ENCODE measurements at regions not wholly inside any gene's neighbourhood (a gene's known extent, or its start where the extent isn't known, plus 50 kb on each side); places are given as distances from the start of the nearest gene placed in this dataset.

DNA sequence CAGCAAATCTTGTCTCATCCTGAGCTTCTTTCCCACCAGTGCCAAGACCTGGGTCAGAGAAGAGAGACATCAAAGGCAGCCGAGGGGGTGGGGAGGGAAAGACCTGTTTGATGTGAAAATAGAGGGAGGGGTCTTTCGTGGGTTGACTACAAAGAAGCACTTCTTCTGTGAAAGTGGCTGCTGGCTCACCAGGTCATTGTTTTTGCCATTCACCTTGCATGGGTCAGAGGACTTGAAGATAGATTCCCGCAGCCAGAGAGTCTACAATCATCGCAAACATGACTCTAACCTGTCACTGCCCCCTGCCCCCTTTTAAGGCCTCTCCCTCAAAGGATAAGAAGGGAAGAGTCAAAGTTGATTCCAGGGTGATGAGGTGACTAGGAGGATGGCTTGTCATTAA, 166.1 kb upstream of the BMPER start:
- intact Hi-C loops (cut with micrococcal nuclease) = no loop called here
- DNase-seq (no peak), ATAC-seq (ENCODE audit: low read depth) (no peak)
- no peak overlapping the region for H3K4me3 Mint-ChIP-seq
- Histone ChIP-seq H3K79me2 (ENCODE audit: control insufficient read depth, insufficient read depth, low read length) (no peaks in the 10 kb centered on the region), H3K4me1 (ENCODE audit: control insufficient read depth in 2 of 2, insufficient read depth in 2 of 2, low read length in 2 of 2) (no peaks in the 10 kb centered on the region), H4K20me1 (ENCODE audit: control insufficient read depth, insufficient read depth, low read length, poor library complexity, severe bottlenecking) (no peaks in the 10 kb centered on the region), H3K4me2 (replicated peaks; ENCODE audit: low read depth, low read length, poor library complexity, severe bottlenecking) (no peak overlapping the region), H2AFZ (ENCODE audit: insufficient read depth, low read depth, low read length, poor library complexity, severe bottlenecking) (no peak overlapping the region), H3K36me3 (replicated peaks in 1 of 2; ENCODE audit: control extremely low read depth in 1 of 2, control insufficient read depth in 1 of 2, extremely low read depth in 1 of 2, insufficient read depth in 2 of 2, low read length in 1 of 2) (no peaks in the 10 kb centered on the region), H3K9ac (ENCODE audit: low read length) (no peak overlapping the region), H3K9me3 (ENCODE audit: control extremely low read depth in 1 of 3, control insufficient read depth in 2 of 3, insufficient read depth in 1 of 3, low read length in 2 of 3) (peaks cover 0 to 3% (median 0%) of the 10 kb centered on the region in 3 donors), H3K4me3 (ENCODE audit: control extremely low read depth in 1 of 5, extremely low read depth in 1 of 5, insufficient read depth in 1 of 5, low read depth in 2 of 5, low read length in 4 of 5) (no peak overlapping the region), H3K27me3 (replicated peaks in 1 of 4; ENCODE audit: control extremely low read depth in 1 of 4, control insufficient read depth in 3 of 4, insufficient read depth in 4 of 4, low read length in 3 of 4) (no peaks in the 10 kb centered on the region), H3K27ac (ENCODE audit: low read length in 2 of 2) (no peak overlapping the region)
- H3K9me3 Mint-ChIP-seq (ENCODE audit: insufficient read depth) = no peaks in the 10 kb centered on the region
- CTCF ChIA-PET = interaction anchor here (0.7 kb wide), 1 partner anchor 20 kb away, joined by 3 read pairs; no protein-coding TSS in a partner anchor
- TF ChIP-seq, protein P1, sequence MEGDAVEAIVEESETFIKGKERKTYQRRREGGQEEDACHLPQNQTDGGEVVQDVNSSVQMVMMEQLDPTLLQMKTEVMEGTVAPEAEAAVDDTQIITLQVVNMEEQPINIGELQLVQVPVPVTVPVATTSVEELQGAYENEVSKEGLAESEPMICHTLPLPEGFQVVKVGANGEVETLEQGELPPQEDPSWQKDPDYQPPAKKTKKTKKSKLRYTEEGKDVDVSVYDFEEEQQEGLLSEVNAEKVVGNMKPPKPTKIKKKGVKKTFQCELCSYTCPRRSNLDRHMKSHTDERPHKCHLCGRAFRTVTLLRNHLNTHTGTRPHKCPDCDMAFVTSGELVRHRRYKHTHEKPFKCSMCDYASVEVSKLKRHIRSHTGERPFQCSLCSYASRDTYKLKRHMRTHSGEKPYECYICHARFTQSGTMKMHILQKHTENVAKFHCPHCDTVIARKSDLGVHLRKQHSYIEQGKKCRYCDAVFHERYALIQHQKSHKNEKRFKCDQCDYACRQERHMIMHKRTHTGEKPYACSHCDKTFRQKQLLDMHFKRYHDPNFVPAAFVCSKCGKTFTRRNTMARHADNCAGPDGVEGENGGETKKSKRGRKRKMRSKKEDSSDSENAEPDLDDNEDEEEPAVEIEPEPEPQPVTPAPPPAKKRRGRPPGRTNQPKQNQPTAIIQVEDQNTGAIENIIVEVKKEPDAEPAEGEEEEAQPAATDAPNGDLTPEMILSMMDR (IDR thresholded peaks at IDR 0.05) = no peak
- TF ChIP-seq EZH2 (IDR thresholded peaks at IDR 0.05; ENCODE audit: borderline replicate concordance, insufficient read depth, low read depth, low read length, poor library complexity, severe bottlenecking) = no peak
- peaks cover 2% of the 10 kb centered on the region for H3K27me3 Mint-ChIP-seq
- H3K4me1 Mint-ChIP-seq = no peaks in the 10 kb centered on the region
- POLR2A ChIA-PET = no interaction called here
- 82% methylated on average over 2 of the region's 4 CpGs for WGBS (ENCODE audit: insufficient coverage)
- no peak overlapping the region for H3K27ac Mint-ChIP-seq

DNA sequence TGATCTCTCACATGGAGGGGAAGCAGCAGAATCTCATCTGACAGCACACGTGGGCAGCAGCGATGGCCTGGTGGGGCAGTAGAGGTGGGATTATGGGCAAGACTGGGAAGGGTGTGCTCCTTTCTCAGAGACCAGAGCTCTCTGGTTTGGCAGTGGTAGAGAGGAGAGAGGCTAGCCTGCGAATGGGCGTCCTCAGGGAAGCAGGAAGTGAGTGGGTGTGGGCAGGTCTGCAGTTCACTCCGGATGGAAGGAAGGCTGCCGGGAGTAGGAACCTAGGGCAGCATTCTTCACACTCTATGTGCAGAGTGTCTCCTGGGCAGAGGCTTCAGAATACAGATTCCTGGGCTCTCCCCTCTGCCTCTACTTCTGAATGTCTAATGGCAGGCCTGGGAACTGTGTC, 162.8 kb upstream of the BMPER start:
- CTCF ChIA-PET = no interaction called here
- intact Hi-C loops (cut with micrococcal nuclease) = no loop called here
- TF ChIP-seq EZH2 (IDR thresholded peaks at IDR 0.05; ENCODE audit: borderline replicate concordance, insufficient read depth, low read depth, low read length, poor library complexity, severe bottlenecking) = no peak
- TF ChIP-seq, protein P1 (IDR thresholded peaks at IDR 0.05) = no peak

More for the DNA sequence above, 162.8 kb upstream of the BMPER start:
- Mint-ChIP-seq H3K9me3 (ENCODE audit: insufficient read depth) (no peaks in the 10 kb centered on the region), H3K27ac (no peak overlapping the region), H3K27me3 (peaks cover 2% of the 10 kb centered on the region), H3K4me1 (no peaks in the 10 kb centered on the region), H3K4me3 (no peak overlapping the region)
- Histone ChIP-seq H3K27me3 (replicated peaks in 1 of 4; ENCODE audit: control extremely low read depth in 1 of 4, control insufficient read depth in 3 of 4, insufficient read depth in 4 of 4, low read length in 3 of 4) (no peaks in the 10 kb centered on the region), H3K4me2 (replicated peaks; ENCODE audit: low read depth, low read length, poor library complexity, severe bottlenecking) (no peak overlapping the region), H4K20me1 (ENCODE audit: control insufficient read depth, insufficient read depth, low read length, poor library complexity, severe bottlenecking) (no peaks in the 10 kb centered on the region), H3K27ac (ENCODE audit: low read length in 2 of 2) (no peak overlapping the region), H2AFZ (ENCODE audit: insufficient read depth, low read depth, low read length, poor library complexity, severe bottlenecking) (no peak overlapping the region), H3K9me3 (ENCODE audit: control extremely low read depth in 1 of 3, control insufficient read depth in 2 of 3, insufficient read depth in 1 of 3, low read length in 2 of 3) (peaks cover 0 to 3% (median 0%) of the 10 kb centered on the region in 3 donors), H3K4me3 (ENCODE audit: control extremely low read depth in 1 of 5, extremely low read depth in 1 of 5, insufficient read depth in 1 of 5, low read depth in 2 of 5, low read length in 4 of 5) (no peak overlapping the region), H3K79me2 (ENCODE audit: control insufficient read depth, insufficient read depth, low read length) (no peaks in the 10 kb centered on the region), H3K36me3 (replicated peaks in 1 of 2; ENCODE audit: control extremely low read depth in 1 of 2, control insufficient read depth in 1 of 2, extremely low read depth in 1 of 2, insufficient read depth in 2 of 2, low read length in 1 of 2) (no peaks in the 10 kb centered on the region), H3K9ac (ENCODE audit: low read length) (no peak overlapping the region), H3K4me1 (ENCODE audit: control insufficient read depth in 2 of 2, insufficient read depth in 2 of 2, low read length in 2 of 2) (no peaks in the 10 kb centered on the region)
- WGBS (ENCODE audit: insufficient coverage) = 95% methylated on average over 4 of the region's 6 CpGs
- no peak for DNase-seq
- POLR2A ChIA-PET = no interaction called here
- no peak for ATAC-seq (ENCODE audit: low read depth)
